Daoy (cell line): ENCODE measurements at regions not wholly inside any gene's neighbourhood (a gene's known extent, or its start where the extent isn't known, plus 50 kb on each side); places are given as distances from the start of the nearest gene placed in this dataset.
"Not testable (repeated sequence)": the region's sequence is repeated elsewhere in the genome, so short reads cannot be mapped to it uniquely, and the experiment has no call there.

Experiments
- DNase-seq: peaks from one replicate; pipeline ENCODE4 v3.0.0-alpha.2; 2015; ENCODE audit warnings: low read depth

GRCh38 chr17:71192039-71192555, 928.7 kb upstream of the SOX9 start:
- no peak for DNase-seq

GRCh38 chr17:71192848-71193247, 928.0 kb upstream of the SOX9 start:
- DNase-seq: no peak

GRCh38 chr17:71200597-71200996, 920.2 kb upstream of the SOX9 start:
- DNase-seq: no peak

- no peak for DNase-seq
Measured at GRCh38 chr17:71201639-71202038, 919.2 kb upstream of the SOX9 start.

GRCh38 chr17:71202449-71202848, 918.4 kb upstream of the SOX9 start:
- no peak for DNase-seq

GRCh38 chr17:71203953-71204352, 916.9 kb upstream of the SOX9 start:
- peak; percentile 37 for DNase-seq

- DNase-seq: not testable (repeated sequence)
Measured at GRCh38 chr17:71205951-71206350, 914.9 kb upstream of the SOX9 start.

GRCh38 chr17:71208111-71208704, 912.6 kb upstream of the SOX9 start:
- no peak for DNase-seq

GRCh38 chr17:71213936-71214335, 906.9 kb upstream of the SOX9 start:
- DNase-seq: no peak

- DNase-seq: no peak
Measured at GRCh38 chr17:71217769-71218168, 903.1 kb upstream of the SOX9 start.

GRCh38 chr17:71224824-71225575, 895.8 kb upstream of the SOX9 start:
- peak; percentile 38 for DNase-seq

GRCh38 chr17:71227841-71228240, 893.0 kb upstream of the SOX9 start:
- no peak for DNase-seq

- DNase-seq: no peak
Measured at GRCh38 chr17:71229070-71229469, 891.8 kb upstream of the SOX9 start.

- no peak for DNase-seq
Measured at GRCh38 chr17:71232801-71233559, 887.8 kb upstream of the SOX9 start.

- DNase-seq: no peak
Measured at GRCh38 chr17:71234349-71234748, 886.5 kb upstream of the SOX9 start.

GRCh38 chr17:71237903-71238538, 882.8 kb upstream of the SOX9 start:
- peak; percentile 20 for DNase-seq

- no peak for DNase-seq
Measured at GRCh38 chr17:71247441-71248015, 873.3 kb upstream of the SOX9 start.

GRCh38 chr17:71251276-71251675, 869.5 kb upstream of the SOX9 start:
- peak; percentile 4 for DNase-seq

GRCh38 chr17:71251951-71252350, 868.9 kb upstream of the SOX9 start:
- no peak for DNase-seq

- DNase-seq: no peak
Measured at GRCh38 chr17:71252436-71252835, 868.4 kb upstream of the SOX9 start.

GRCh38 chr17:71257096-71257495, 863.7 kb upstream of the SOX9 start:
- DNase-seq: no peak
